Vagina (tissue), 2 donors: ENCODE measurements at regions not wholly inside any gene's neighbourhood (a gene's known extent, or its start where the extent isn't known, plus 50 kb on each side); places are given as distances from the start of the nearest gene placed in this dataset.
"Not testable (repeated sequence)": the region's sequence is repeated elsewhere in the genome, so short reads cannot be mapped to it uniquely, and the experiment has no call there.

Experiments used
- POLR2A ChIP-seq, 2 donors: fragments of 450-650 bp; IDR thresholded peaks; one replicate each; pipeline ENCODE4 v1.6.1; 2017; ENCODE audit warnings: antibody characterized with exemption in 2 of 2, mild to moderate bottlenecking in 2 of 2, moderate library complexity in 2 of 2
- POLR2AphosphoS5 ChIP-seq, 2 donors: sonication (generic); formaldehyde crosslinking; IDR thresholded peaks; one replicate each; pipeline ENCODE4 v1.9.0; 2017; ENCODE audit warnings: antibody characterized with exemption in 2 of 2, mild to moderate bottlenecking in 2 of 2, low read depth in 1 of 2; ENCODE audit not compliant: insufficient read depth in 1 of 2
- TF ChIP-seq, protein P1 (sequence below), 3 experiments: fragments of 450-650 bp in 2 of 3; fragments of 200-600 bp in 1 of 3; sonication (generic) in 1 of 3; IDR thresholded peaks; one replicate each; pipeline ENCODE4 v1.5.1; 2017 to 2019; ENCODE audit warnings: antibody characterized with exemption in 3 of 3, mild to moderate bottlenecking in 2 of 3, moderate library complexity in 2 of 3

DNA sequence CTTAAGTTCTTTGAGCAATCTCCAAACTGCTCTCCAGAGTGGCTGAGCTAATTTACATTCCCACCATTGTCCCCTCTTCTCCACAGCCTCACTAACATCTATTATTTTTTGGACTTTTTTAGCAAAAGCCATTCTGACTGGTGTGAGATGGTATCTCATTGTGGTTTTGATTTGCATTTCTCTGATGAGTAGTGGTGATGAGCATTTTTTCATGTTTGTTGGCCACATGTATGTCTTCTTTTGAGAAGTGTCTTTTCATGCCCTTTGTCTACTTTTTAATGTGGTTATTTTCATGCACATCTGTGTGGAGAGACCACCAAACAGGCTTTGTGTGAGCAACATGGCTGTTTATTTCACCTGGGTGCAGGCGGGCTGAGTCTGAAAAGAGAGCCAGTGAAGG is 199.7 kb upstream of the TRPC7 start:
- TF ChIP-seq POLR2A (IDR thresholded peaks at IDR 0.05); POLR2AphosphoS5 (IDR thresholded peaks at IDR 0.05; ENCODE audit: insufficient read depth in 1 of 2, low read depth in 1 of 2): not testable (repeated sequence)
- TF ChIP-seq, protein P1, sequence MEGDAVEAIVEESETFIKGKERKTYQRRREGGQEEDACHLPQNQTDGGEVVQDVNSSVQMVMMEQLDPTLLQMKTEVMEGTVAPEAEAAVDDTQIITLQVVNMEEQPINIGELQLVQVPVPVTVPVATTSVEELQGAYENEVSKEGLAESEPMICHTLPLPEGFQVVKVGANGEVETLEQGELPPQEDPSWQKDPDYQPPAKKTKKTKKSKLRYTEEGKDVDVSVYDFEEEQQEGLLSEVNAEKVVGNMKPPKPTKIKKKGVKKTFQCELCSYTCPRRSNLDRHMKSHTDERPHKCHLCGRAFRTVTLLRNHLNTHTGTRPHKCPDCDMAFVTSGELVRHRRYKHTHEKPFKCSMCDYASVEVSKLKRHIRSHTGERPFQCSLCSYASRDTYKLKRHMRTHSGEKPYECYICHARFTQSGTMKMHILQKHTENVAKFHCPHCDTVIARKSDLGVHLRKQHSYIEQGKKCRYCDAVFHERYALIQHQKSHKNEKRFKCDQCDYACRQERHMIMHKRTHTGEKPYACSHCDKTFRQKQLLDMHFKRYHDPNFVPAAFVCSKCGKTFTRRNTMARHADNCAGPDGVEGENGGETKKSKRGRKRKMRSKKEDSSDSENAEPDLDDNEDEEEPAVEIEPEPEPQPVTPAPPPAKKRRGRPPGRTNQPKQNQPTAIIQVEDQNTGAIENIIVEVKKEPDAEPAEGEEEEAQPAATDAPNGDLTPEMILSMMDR (IDR thresholded peaks at IDR 0.05) = not testable (repeated sequence)
